DND-41 (cell line): ENCODE measurements at regions not wholly inside any gene's neighbourhood (a gene's known extent, or its start where the extent isn't known, plus 50 kb on each side); places are given as distances from the start of the nearest gene placed in this dataset.

Experiments
- EZH2 ChIP-seq: IDR thresholded peaks from 3 replicates; pipeline ENCODE4 v1.6.1; 2012; ENCODE audit warnings: borderline replicate concordance, low read depth, mild to moderate bottlenecking, moderate library complexity, low read length, inconsistent platforms; ENCODE audit not compliant: severe bottlenecking
- TF ChIP-seq, protein P1 (sequence below): IDR thresholded peaks from 2 replicates; pipeline ENCODE4 v1.5.1; 2012; ENCODE audit warnings: borderline replicate concordance, low read length, moderate library complexity, mild to moderate bottlenecking; ENCODE audit not compliant: poor library complexity, severe bottlenecking; ENCODE audit errors: extremely low read depth

DNA sequence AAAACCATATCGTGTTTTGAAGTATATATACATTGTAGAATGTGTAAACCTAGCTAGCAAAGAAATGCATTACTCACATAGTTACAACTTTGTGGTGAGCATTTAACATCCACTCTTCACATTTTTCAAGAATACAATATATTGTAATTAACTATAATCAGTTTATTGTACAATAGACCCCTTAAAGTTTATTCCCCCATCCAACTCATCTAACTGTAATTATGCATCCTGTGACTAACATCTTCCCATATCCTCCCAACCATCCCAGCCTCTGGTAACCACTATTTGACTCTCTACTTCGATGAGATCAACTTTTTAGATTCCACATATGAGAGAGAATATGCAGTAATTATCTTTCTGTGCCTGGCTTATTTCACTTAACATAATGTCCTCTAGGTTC, 526.4 kb downstream of the KIF20B start:
- TF ChIP-seq, protein P1, sequence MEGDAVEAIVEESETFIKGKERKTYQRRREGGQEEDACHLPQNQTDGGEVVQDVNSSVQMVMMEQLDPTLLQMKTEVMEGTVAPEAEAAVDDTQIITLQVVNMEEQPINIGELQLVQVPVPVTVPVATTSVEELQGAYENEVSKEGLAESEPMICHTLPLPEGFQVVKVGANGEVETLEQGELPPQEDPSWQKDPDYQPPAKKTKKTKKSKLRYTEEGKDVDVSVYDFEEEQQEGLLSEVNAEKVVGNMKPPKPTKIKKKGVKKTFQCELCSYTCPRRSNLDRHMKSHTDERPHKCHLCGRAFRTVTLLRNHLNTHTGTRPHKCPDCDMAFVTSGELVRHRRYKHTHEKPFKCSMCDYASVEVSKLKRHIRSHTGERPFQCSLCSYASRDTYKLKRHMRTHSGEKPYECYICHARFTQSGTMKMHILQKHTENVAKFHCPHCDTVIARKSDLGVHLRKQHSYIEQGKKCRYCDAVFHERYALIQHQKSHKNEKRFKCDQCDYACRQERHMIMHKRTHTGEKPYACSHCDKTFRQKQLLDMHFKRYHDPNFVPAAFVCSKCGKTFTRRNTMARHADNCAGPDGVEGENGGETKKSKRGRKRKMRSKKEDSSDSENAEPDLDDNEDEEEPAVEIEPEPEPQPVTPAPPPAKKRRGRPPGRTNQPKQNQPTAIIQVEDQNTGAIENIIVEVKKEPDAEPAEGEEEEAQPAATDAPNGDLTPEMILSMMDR, result no peak
- TF ChIP-seq EZH2, result no peak
